NCI-H748 (cell line): ENCODE measurements at regions not wholly inside any gene's neighbourhood (a gene's known extent, or its start where the extent isn't known, plus 50 kb on each side); places are given as distances from the start of the nearest gene placed in this dataset.
"Not testable (repeated sequence)": the region's sequence is repeated elsewhere in the genome, so short reads cannot be mapped to it uniquely, and the experiment has no call there.

Experiments used
- DNase-seq: peaks from one replicate; lab custom pipeline; 2025; ENCODE audit not compliant: unreplicated experiment; lab: John Stamatoyannopoulos, UW

GRCh38 chr11:69218946-69219720, 63.4 kb downstream of the SMIM38 start:
- DNase-seq = no peak

- peak; percentile 41 for DNase-seq
These were observed 64.3 kb downstream of the SMIM38 start for GRCh38 chr11:69219991-69220390.

GRCh38 chr11:69220561-69221051, 64.9 kb downstream of the SMIM38 start:
- no peak for DNase-seq

- DNase-seq = no peak
These were observed 65.4 kb downstream of the SMIM38 start for GRCh38 chr11:69221086-69221485.

- not testable (repeated sequence) for DNase-seq
These were observed 65.9 kb downstream of the SMIM38 start for GRCh38 chr11:69221636-69222035.

- DNase-seq = no peak
These were observed 66.7 kb upstream of the MYEOV start for GRCh38 chr11:69227271-69227670.

GRCh38 chr11:69229511-69229910, 64.4 kb upstream of the MYEOV start:
- no peak for DNase-seq

GRCh38 chr11:69230856-69231425, 63.0 kb upstream of the MYEOV start:
- no peak for DNase-seq

GRCh38 chr11:69231466-69232018, 62.4 kb upstream of the MYEOV start:
- peak; percentile 10 for DNase-seq

- DNase-seq = no peak
These were observed 60.9 kb upstream of the MYEOV start for GRCh38 chr11:69232821-69233743.

- DNase-seq = no peak
These were observed 60.0 kb upstream of the MYEOV start for GRCh38 chr11:69233744-69234570.

- no peak for DNase-seq
These were observed 58.9 kb upstream of the MYEOV start for GRCh38 chr11:69234740-69235710.

- no peak for DNase-seq
These were observed 55.2 kb upstream of the MYEOV start for GRCh38 chr11:69238573-69239351.

- no peak for DNase-seq
These were observed 54.3 kb upstream of the MYEOV start for GRCh38 chr11:69239641-69240040.

GRCh38 chr11:69240332-69241074, 53.5 kb upstream of the MYEOV start:
- DNase-seq = no peak

- DNase-seq = no peak
These were observed 52.7 kb upstream of the MYEOV start for GRCh38 chr11:69241075-69241740.

- no peak for DNase-seq
These were observed 52.1 kb upstream of the MYEOV start for GRCh38 chr11:69241844-69242243.
